ENCODE measurements at regions not wholly inside any gene's neighbourhood (a gene's known extent, or its start where the extent isn't known, plus 50 kb on each side); places are given as distances from the start of the nearest gene placed in this dataset.

- H3K4me3 ChIP-seq (ENCODE audit: low read depth, low read length) = no peak overlapping the region
- TF ChIP-seq CTCF (IDR thresholded peaks at IDR 0.05; ENCODE audit: insufficient read depth, low read depth, low read length) = no peak
- no peak for DNase-seq (ENCODE audit: low read depth)
These were observed 670.4 kb downstream of the CBLN2 start for GRCh38 chr18:71873695-71874094.

DNA sequence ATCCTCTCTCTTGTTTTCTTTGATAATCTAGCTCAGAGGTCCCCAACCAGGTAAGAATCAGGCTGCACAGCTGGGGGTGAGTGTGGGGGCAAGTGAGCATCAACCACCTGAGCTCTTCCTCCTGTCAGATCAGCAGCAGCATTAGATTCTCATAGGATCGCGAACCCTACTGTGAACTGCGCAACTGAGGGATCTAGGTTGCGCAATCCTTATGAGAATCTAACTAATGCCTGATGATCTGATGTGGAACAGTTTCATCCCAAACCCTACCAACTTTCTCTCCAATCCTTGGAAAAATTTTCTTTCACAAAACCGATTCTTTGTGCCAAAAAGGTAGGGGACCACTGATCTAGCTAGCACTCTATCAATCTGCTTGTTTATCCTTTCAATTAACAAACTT lies 678.3 kb downstream of the CBLN2 start:
- no peak overlapping the region for H3K4me3 ChIP-seq (ENCODE audit: low read depth, low read length)
- DNase-seq (ENCODE audit: low read depth) = no peak
- no peak for TF ChIP-seq CTCF (IDR thresholded peaks at IDR 0.05; ENCODE audit: insufficient read depth, low read depth, low read length)

GRCh38 chr18:71850602-71851001 lies 693.5 kb downstream of the CBLN2 start:
- DNase-seq (ENCODE audit: low read depth) = no peak
- H3K4me3 ChIP-seq (ENCODE audit: low read depth, low read length) = no peak overlapping the region
- no peak for TF ChIP-seq CTCF (IDR thresholded peaks at IDR 0.05; ENCODE audit: insufficient read depth, low read depth, low read length)

DNA sequence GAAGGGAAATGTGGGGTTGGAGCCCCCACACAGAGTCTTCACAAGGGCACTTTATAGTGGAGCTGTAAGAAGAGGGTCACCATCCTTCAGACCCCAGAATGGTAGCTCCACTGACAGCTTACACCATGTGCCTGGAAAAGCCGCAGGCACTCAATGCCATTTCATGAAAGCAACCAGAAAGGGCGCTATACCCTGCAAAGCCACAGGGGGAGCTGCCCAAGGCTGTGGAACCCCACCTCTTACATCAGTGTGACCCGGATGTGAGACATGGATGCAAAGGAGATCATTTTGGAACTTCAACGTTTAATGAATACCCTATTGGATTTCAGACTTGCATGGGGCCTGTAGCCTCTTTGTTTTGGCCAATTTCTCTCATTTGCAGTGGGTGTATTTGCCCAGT lies 694.7 kb downstream of the CBLN2 start:
- no peak overlapping the region for H3K4me3 ChIP-seq (ENCODE audit: low read depth, low read length)
- TF ChIP-seq CTCF (IDR thresholded peaks at IDR 0.05; ENCODE audit: insufficient read depth, low read depth, low read length) = no peak
- DNase-seq (ENCODE audit: low read depth) = no peak

DNA sequence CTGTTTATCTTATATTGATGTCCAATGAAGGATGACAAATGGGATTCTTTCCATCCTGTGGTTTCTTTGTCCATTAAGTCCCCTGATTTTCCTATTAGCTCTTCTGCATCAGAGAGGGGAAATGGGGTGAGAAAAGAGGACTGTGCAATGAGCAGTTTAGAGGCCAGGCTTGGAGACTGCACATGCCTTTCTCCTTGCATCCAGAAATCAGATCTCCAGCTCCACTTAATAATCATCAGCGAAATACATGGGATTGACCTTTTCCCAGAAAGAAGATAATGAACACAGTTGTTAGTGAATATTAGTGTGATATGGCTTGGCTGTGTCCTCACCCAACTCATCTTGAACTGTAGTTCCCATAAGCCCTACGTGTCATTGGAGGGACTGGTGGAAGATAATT lies 697.4 kb downstream of the CBLN2 start:
- no peak for DNase-seq (ENCODE audit: low read depth)
- TF ChIP-seq CTCF (IDR thresholded peaks at IDR 0.05; ENCODE audit: insufficient read depth, low read depth, low read length) = no peak

GRCh38 chr18:71844814-71845213 lies 699.3 kb downstream of the CBLN2 start:
- no peak for TF ChIP-seq CTCF (IDR thresholded peaks at IDR 0.05; ENCODE audit: insufficient read depth, low read depth, low read length)
- no peak for DNase-seq (ENCODE audit: low read depth)
- H3K4me3 ChIP-seq (ENCODE audit: low read depth, low read length) = no peak overlapping the region

More for the DNA sequence above, 697.4 kb downstream of the CBLN2 start:
- no peak overlapping the region for H3K4me3 ChIP-seq (ENCODE audit: low read depth, low read length)

GRCh38 chr18:71842666-71843065 lies 701.5 kb downstream of the CBLN2 start:
- H3K4me3 ChIP-seq (ENCODE audit: low read depth, low read length) = no peak overlapping the region
- no peak for TF ChIP-seq CTCF (IDR thresholded peaks at IDR 0.05; ENCODE audit: insufficient read depth, low read depth, low read length)
- DNase-seq (ENCODE audit: low read depth) = no peak

All from fibroblast of villous mesenchyme (primary cell).